ENCODE measurements at regions not wholly inside any gene's neighbourhood (a gene's known extent, or its start where the extent isn't known, plus 50 kb on each side); places are given as distances from the start of the nearest gene placed in this dataset.

- Mint-ChIP-seq H3K27ac (peak overlapping the region in 1 of 2 donors; percentile 48), H3K4me1 (peaks cover 4% of the 10 kb centered on the region), H3K9me3 (peaks cover 19 to 50% of the 10 kb centered on the region in 2 donors), H3K27me3 (no peaks in the 10 kb centered on the region), H3K4me3 (no peak overlapping the region)
- ATAC-seq (no peak), DNase-seq (no peak)
Observed at GRCh38 chr15:75145027-75145841, 56.4 kb upstream of the C15orf39 start.

DNA sequence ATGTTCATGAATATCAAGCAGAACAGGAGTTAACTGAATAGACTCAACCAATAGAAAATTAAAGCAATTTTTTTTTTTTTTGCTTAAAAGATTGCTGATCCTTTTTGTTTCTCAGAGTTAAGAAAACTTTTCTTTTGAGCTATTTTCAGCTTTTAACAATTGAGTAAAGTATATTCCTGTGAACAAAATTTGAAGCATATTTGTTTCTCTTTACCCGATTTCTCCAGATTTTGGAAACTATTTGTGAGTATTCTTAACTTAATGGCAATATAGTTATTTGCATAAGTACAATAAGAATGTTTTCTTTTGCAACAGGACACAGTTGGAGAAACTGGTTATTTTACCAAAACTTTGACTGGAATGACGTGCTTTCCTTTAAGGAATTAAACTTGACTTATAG lies 53.4 kb upstream of the C15orf39 start:
- H3K9me3 Mint-ChIP-seq: peaks cover 6 to 34% of the 10 kb centered on the region in 2 donors
- H3K27me3 Mint-ChIP-seq: peaks cover under 1% of the 10 kb centered on the region
- no peak overlapping the region for H3K4me3 Mint-ChIP-seq
- DNase-seq (no peak), ATAC-seq (no peak)
- no peak overlapping the region for H3K27ac Mint-ChIP-seq
- peaks cover 29% of the 10 kb centered on the region for H3K4me1 Mint-ChIP-seq

DNA sequence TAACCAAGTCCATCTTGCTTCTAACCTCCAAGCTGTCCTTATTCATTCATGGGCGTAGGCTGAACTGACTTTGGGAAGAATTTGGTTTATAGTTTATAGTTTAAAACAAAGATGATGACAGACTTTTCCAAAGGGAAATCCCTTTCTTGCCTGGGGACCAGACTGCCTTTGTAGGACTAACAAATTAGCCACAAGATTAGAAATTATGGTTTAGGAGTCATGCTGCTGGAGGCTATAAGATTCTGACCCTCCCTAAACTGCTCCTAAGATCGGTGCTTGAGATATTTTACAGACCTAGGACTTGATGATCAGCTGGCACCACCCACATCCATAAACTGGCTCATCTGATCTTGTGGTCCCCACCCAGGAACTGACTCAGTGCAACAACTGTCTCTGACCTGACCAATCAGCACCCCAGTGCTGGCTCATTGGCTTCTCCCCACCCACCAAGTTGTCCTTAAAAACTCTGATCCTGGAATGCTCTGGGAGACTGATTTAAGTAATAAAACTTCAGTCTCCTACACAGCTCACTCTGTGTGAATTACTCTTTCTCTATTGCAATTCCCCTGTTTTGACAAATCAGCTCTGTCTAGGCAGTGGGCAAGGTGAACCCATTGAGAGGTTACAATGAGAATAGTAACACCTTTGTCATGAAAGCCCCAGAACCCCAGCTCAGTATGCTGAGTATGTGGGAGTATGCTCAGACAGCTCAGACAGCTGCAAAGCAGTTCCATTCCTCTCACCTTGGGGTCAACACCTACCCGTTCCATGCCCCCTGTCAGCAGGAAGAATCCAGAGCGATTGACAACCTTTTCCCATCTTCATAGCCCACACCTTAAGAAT lies 51.6 kb upstream of the C15orf39 start:
- H3K9me3 Mint-ChIP-seq: peaks cover 6 to 23% of the 10 kb centered on the region in 2 donors
- ATAC-seq: peak; percentile 76
- DNase-seq: no peak
- H3K27me3 Mint-ChIP-seq: peaks cover 19% of the 10 kb centered on the region
- no peak overlapping the region for H3K4me3 Mint-ChIP-seq
- H3K4me1 Mint-ChIP-seq: peaks cover 43% of the 10 kb centered on the region
- H3K27ac Mint-ChIP-seq: no peak overlapping the region

- peaks cover 6 to 16% of the 10 kb centered on the region in 2 donors for H3K9me3 Mint-ChIP-seq
- peak overlapping the region in 1 of 2 donors; percentile 58 for H3K27ac Mint-ChIP-seq
- ATAC-seq (no peak), DNase-seq (no peak)
- H3K27me3 Mint-ChIP-seq: peaks cover 23% of the 10 kb centered on the region
- H3K4me3 Mint-ChIP-seq: no peak overlapping the region
- peaks cover 43% of the 10 kb centered on the region for H3K4me1 Mint-ChIP-seq
Observed at GRCh38 chr15:75151214-75152128, 50.2 kb upstream of the C15orf39 start.
